ENCODE measurements at regions not wholly inside any gene's neighbourhood (a gene's known extent, or its start where the extent isn't known, plus 50 kb on each side); places are given as distances from the start of the nearest gene placed in this dataset.

DNA sequence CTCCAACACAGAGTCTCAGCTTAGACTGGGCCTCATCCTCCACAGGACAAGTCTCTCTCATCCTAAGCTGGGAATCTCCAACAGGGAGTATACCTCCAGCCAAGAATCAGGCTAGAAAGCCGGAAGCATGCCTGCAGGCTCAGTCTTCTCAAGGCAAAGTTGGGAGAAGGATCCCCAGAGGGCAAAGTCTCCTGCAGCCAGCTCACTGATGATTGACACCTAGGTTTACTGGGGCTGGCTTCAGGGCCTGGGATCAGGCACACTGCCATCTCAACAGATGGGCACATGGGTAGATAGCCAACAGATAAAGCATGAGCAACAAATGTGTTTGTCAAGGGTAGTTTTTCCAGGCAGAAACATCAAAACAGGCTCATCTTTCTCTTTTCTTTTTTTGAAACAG, 56.1 kb upstream of the TOX3 start:
- TF ChIP-seq CTCF (optimal IDR thresholded peaks at IDR 0.05 in 1 of 3, IDR thresholded peaks at IDR 0.05 in 1 of 3, conservative IDR thresholded peaks at IDR 0.05 in 1 of 3; ENCODE audit: extremely low read depth in 1 of 3, insufficient read depth in 2 of 3, low read length in 3 of 3), result no peak
- TF ChIP-seq EZH2 (IDR thresholded peaks at IDR 0.05; ENCODE audit: low read length), result no peak

All from keratinocyte (primary cell).